ENCODE measurements at regions not wholly inside any gene's neighbourhood (a gene's known extent, or its start where the extent isn't known, plus 50 kb on each side); places are given as distances from the start of the nearest gene placed in this dataset.

- no peak for TF ChIP-seq CTCF (IDR thresholded peaks at IDR 0.05; ENCODE audit: insufficient read depth, low read length, missing control alignments)
- ChIA-PET POLR2A (no interaction called here), CTCF (no interaction called here)
- no peak for DNase-seq (ENCODE audit: low read depth, low spot score)
- no peak overlapping the region for H3K4me3 ChIP-seq (ENCODE audit: low read depth, low read length)
These were observed 732.0 kb downstream of the XPNPEP1 start for GRCh38 chr10:109191341-109191740.

- DNase-seq (ENCODE audit: low read depth, low spot score): no peak
- no peak for TF ChIP-seq CTCF (IDR thresholded peaks at IDR 0.05; ENCODE audit: insufficient read depth, low read length, missing control alignments)
- no peak overlapping the region for H3K4me3 ChIP-seq (ENCODE audit: low read depth, low read length)
- ChIA-PET POLR2A (no interaction called here), CTCF (no interaction called here)
These were observed 735.6 kb downstream of the XPNPEP1 start for GRCh38 chr10:109187677-109188076.

GRCh38 chr10:109183366-109183765 lies 739.9 kb downstream of the XPNPEP1 start:
- no peak for DNase-seq (ENCODE audit: low read depth, low spot score)
- ChIA-PET CTCF (no interaction called here), POLR2A (no interaction called here)
- TF ChIP-seq CTCF (IDR thresholded peaks at IDR 0.05; ENCODE audit: insufficient read depth, low read length, missing control alignments): no peak
- no peak overlapping the region for H3K4me3 ChIP-seq (ENCODE audit: low read depth, low read length)

- no peak for TF ChIP-seq CTCF (IDR thresholded peaks at IDR 0.05; ENCODE audit: insufficient read depth, low read length, missing control alignments)
- DNase-seq (ENCODE audit: low read depth, low spot score): no peak
- POLR2A ChIA-PET: no interaction called here
- no peak overlapping the region for H3K4me3 ChIP-seq (ENCODE audit: low read depth, low read length)
- CTCF ChIA-PET: no interaction called here
These were observed 744.7 kb downstream of the XPNPEP1 start for GRCh38 chr10:109178591-109178990.

GRCh38 chr10:109174526-109174925 lies 748.8 kb downstream of the XPNPEP1 start:
- no peak for DNase-seq (ENCODE audit: low read depth, low spot score)
- POLR2A ChIA-PET: no interaction called here
- no peak for TF ChIP-seq CTCF (IDR thresholded peaks at IDR 0.05; ENCODE audit: insufficient read depth, low read length, missing control alignments)
- H3K4me3 ChIP-seq (ENCODE audit: low read depth, low read length): no peak overlapping the region
- CTCF ChIA-PET: no interaction called here

GRCh38 chr10:109173937-109174336 lies 749.4 kb downstream of the XPNPEP1 start:
- no peak overlapping the region for H3K4me3 ChIP-seq (ENCODE audit: low read depth, low read length)
- no peak for TF ChIP-seq CTCF (IDR thresholded peaks at IDR 0.05; ENCODE audit: insufficient read depth, low read length, missing control alignments)
- CTCF ChIA-PET: no interaction called here
- no peak for DNase-seq (ENCODE audit: low read depth, low spot score)
- POLR2A ChIA-PET: no interaction called here

Measured in AG04449 (cell line).